PC-9 (cell line): ENCODE measurements at regions not wholly inside any gene's neighbourhood (a gene's known extent, or its start where the extent isn't known, plus 50 kb on each side); places are given as distances from the start of the nearest gene placed in this dataset.
"Not testable (repeated sequence)": the region's sequence is repeated elsewhere in the genome, so short reads cannot be mapped to it uniquely, and the experiment has no call there.

Experiments used
- BruUV-seq: library from RNA; stranded (reverse); fragments of 400-500 nt; replicated peaks from 2 replicates; lab custom pipeline; 2021; lab: Mats Ljungman, UMichigan
- CTCF ChIA-PET: fragments of 300-600 bp; sonication (Branson Sonifier 250); formaldehyde crosslinking; loops from one replicate; lab custom pipeline; 2022; ENCODE audit warnings: antibody characterized with exemption; lab: Charles Lee
- POLR2A ChIA-PET: fragments of 300-600 bp; sonication (Branson Sonifier 250); formaldehyde crosslinking; loops from one replicate; lab custom pipeline; 2022; ENCODE audit warnings: antibody characterized with exemption; ENCODE audit not compliant: unreplicated experiment; lab: Charles Lee
- DNase-seq, 2 experiments: peaks; one replicate each; pipeline versions ENCODE4 v3.0.0 to v3.0.0-alpha.2; 2015 to 2022; ENCODE audit warnings: mixed read lengths in 1 of 2
- H2AFZ ChIP-seq: fragments of 200-600 bp; sonication (generic); 2 replicates; pipeline ENCODE4 v1.8.1; 2017; ENCODE audit warnings: antibody characterized with exemption
- H3F3A ChIP-seq: fragments of 200-600 bp; sonication (generic); 2 replicates; pipeline ENCODE4 v1.8.1; 2017; ENCODE audit warnings: antibody characterized with exemption, mild to moderate bottlenecking, low read depth; ENCODE audit not compliant: insufficient read depth
- H3K27ac ChIP-seq: fragments of 200-600 bp; sonication (generic); 2 replicates; pipeline ENCODE4 v1.6.1; 2016; ENCODE audit warnings: mixed run types
- H3K27me3 ChIP-seq: fragments of 200-600 bp; sonication (generic); 2 replicates; pipeline ENCODE4 v1.6.1; 2016; ENCODE audit warnings: low read depth, mixed run types; ENCODE audit not compliant: insufficient read depth
- H3K36me3 ChIP-seq: fragments of 200-600 bp; sonication (generic); 2 replicates; pipeline ENCODE4 v1.6.1; 2016; ENCODE audit warnings: low read depth, mixed run types
- H3K4me1 ChIP-seq: fragments of 200-600 bp; sonication (generic); replicated peaks from 2 replicates; pipeline ENCODE4 v1.6.1; 2016; ENCODE audit warnings: mixed run types; ENCODE audit not compliant: insufficient read depth
- H3K4me2 ChIP-seq: fragments of 200-600 bp; sonication (generic); 2 replicates; pipeline ENCODE4 v1.6.1; 2017; ENCODE audit warnings: mixed run types
- H3K4me3 ChIP-seq: fragments of 200-600 bp; sonication (generic); 2 replicates; pipeline ENCODE4 v1.6.1; 2016; ENCODE audit warnings: mixed run types
- H3K79me2 ChIP-seq: fragments of 200-600 bp; sonication (generic); 2 replicates; pipeline ENCODE4 v1.6.1; 2017; ENCODE audit warnings: low read depth, mixed run types
- H3K9me2 ChIP-seq: fragments of 200-600 bp; sonication (generic); 2 replicates; pipeline ENCODE4 v1.8.1; 2017; ENCODE audit warnings: mild to moderate bottlenecking; ENCODE audit not compliant: insufficient read depth
- H3K9me3 ChIP-seq: fragments of 200-600 bp; sonication (generic); 2 replicates; pipeline ENCODE4 v1.8.1; 2016; ENCODE audit warnings: low read depth; ENCODE audit not compliant: insufficient read depth
- H4K20me1 ChIP-seq: fragments of 200-600 bp; sonication (generic); 2 replicates; pipeline ENCODE4 v1.8.1; 2017; ENCODE audit not compliant: insufficient read depth
- CTCF ChIP-seq: fragments of 200-600 bp; sonication (generic); conservative IDR thresholded peaks from 2 replicates; pipeline ENCODE4 v1.6.1; 2017; ENCODE audit warnings: mixed run types, antibody characterized with exemption, mild to moderate bottlenecking, moderate library complexity
- EZH2 ChIP-seq: fragments of 200-600 bp; sonication (generic); IDR thresholded peaks from 2 replicates; pipeline ENCODE4 v1.8.0; 2017; ENCODE audit warnings: antibody characterized with exemption, low read depth
- intact Hi-C: fragments of 100-400 bp; cut with micrococcal nuclease; formaldehyde crosslinking; loops from one replicate; pipeline ENCODE4 v1.10.0; 2022; ENCODE audit not compliant: unreplicated experiment

- Histone ChIP-seq H3K4me2 (no peak overlapping the region), H3K9me3 (no peaks in the 10 kb centered on the region), H2AFZ (no peak overlapping the region), H3K9me2 (no peaks in the 10 kb centered on the region), H3K4me3 (no peak overlapping the region), H3K27ac (no peak overlapping the region), H3K27me3 (no peaks in the 10 kb centered on the region), H4K20me1 (no peaks in the 10 kb centered on the region), H3F3A (no peaks in the 10 kb centered on the region), H3K36me3 (no peaks in the 10 kb centered on the region), H3K4me1 (no peaks in the 10 kb centered on the region), H3K79me2 (no peaks in the 10 kb centered on the region)
- TF ChIP-seq EZH2 (no peak), CTCF (no peak)
- ChIA-PET CTCF (no interaction called here), POLR2A (no interaction called here)
- intact Hi-C loops = no loop called here
- DNase-seq = no peak
- no TSS peak for BruUV-seq
Measured at GRCh38 chr12:13328535-13328934, 132.0 kb downstream of the EMP1 start.

- Histone ChIP-seq H3K9me2 (no peaks in the 10 kb centered on the region), H3K36me3 (no peaks in the 10 kb centered on the region), H3F3A (no peaks in the 10 kb centered on the region), H3K4me2 (no peak overlapping the region), H3K27me3 (no peaks in the 10 kb centered on the region), H3K9me3 (no peaks in the 10 kb centered on the region), H3K79me2 (no peaks in the 10 kb centered on the region), H4K20me1 (no peaks in the 10 kb centered on the region), H3K27ac (no peak overlapping the region), H3K4me3 (no peak overlapping the region), H2AFZ (no peak overlapping the region), H3K4me1 (no peaks in the 10 kb centered on the region)
- no TSS peak for BruUV-seq
- no peak for DNase-seq
- ChIA-PET CTCF (no interaction called here), POLR2A (no interaction called here)
- intact Hi-C loops = no loop called here
- no peak for TF ChIP-seq EZH2
- TF ChIP-seq CTCF = no peak
Measured at GRCh38 chr12:13326076-13326475, 129.6 kb downstream of the EMP1 start.

GRCh38 chr12:13325037-13325436, 128.5 kb downstream of the EMP1 start:
- H2AFZ ChIP-seq, H3K4me1 ChIP-seq, POLR2A ChIA-PET, H3K27me3 ChIP-seq, H3K9me3 ChIP-seq, H3K4me3 ChIP-seq, H3K36me3 ChIP-seq, intact Hi-C loops, BruUV-seq, H3K79me2 ChIP-seq, H3K9me2 ChIP-seq, H3K27ac ChIP-seq, H3F3A ChIP-seq, H3K4me2 ChIP-seq, H4K20me1 ChIP-seq, DNase-seq, CTCF ChIA-PET: not testable (repeated sequence)
